Stimulated activated CD8-positive, alpha-beta memory T cell treated with anti-CD3 and anti-CD28 coated beads, Interleukin-7, amount 100 ng/mL, for 24 hours (primary cell): ENCODE measurements at regions not wholly inside any gene's neighbourhood (a gene's known extent, or its start where the extent isn't known, plus 50 kb on each side); places are given as distances from the start of the nearest gene placed in this dataset.

Experiments
- DNase-seq: peaks from one replicate; pipeline ENCODE4 v3.0.0-alpha.2; 2020; ENCODE audit warnings: low read depth

- DNase-seq: no peak
Observed at GRCh38 chr2:12795851-12796250, 79.1 kb downstream of the TRIB2 start.

DNA sequence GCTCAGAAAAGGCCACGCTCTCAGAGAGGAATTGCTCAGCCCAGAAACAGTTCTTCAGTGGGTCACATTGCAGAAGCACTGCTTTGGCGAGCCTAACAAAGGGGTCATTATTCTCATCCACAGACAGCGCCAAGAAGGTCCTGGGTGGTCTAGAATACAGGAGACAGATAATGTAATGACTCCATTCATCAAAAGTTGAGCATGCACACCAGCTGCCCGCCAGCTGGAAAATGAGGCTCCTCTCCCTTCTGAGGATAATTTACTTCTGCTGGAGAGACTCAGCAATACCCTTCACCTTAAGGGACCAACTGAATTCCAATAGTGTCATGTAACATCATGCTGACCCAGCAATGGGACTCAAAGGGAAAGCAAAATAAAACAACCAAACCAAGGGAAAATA lies 79.9 kb downstream of the TRIB2 start:
- DNase-seq: no peak

- no peak for DNase-seq
Observed at GRCh38 chr2:12797815-12798214, 81.1 kb downstream of the TRIB2 start.

DNA sequence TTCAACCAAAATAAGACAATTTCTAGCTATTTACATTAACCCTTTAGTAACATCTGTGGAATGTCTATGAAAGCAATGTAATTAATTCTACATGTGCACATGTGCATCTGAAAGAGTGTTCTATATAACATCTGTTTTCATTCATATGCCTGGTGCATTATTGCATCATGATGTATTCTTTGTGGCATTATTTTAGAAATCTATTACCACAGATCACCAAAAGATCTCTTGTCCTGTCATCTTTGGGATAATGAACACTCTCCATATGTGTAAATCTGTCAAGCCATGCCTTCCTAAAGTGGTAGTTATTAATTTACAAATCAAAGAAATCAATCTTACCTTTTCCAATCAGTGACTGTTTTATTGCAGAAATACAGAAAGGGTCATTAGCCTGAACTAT lies 86.9 kb downstream of the TRIB2 start:
- DNase-seq: no peak

DNA sequence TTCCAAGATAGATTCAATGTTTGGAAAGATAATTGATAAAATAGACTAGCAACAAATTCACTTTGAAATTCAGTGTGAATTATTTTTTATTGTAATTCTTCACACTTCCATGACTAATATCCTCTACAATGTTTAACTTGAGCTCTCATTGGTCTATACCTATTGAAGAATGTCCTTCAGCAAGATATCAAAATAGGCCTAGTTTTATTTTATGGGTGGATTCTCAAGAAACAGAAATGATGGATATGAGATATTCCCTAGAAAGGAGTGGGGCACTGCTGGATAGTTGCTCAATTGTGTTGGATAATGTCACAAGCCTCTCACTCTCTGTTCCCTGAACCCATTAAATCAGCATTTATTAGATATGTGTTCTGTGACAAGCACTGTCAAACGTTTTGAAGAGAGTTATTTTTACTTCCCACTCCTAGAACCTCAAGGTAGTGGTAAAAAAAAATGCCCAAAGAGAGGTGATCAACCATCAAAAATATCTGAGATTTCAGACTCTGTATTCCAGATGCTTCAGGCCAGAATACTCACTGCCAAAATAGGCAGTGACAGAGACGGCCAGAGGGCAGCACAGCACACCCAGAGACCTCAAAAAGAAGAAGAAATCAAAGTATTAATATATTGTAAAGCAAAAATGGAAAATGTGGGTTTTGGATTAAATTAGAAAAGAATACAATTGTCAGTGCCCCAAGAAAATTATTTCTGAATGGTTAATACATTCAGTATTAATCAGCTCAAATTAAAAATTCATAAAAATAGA lies 87.5 kb downstream of the TRIB2 start:
- no peak for DNase-seq

DNA sequence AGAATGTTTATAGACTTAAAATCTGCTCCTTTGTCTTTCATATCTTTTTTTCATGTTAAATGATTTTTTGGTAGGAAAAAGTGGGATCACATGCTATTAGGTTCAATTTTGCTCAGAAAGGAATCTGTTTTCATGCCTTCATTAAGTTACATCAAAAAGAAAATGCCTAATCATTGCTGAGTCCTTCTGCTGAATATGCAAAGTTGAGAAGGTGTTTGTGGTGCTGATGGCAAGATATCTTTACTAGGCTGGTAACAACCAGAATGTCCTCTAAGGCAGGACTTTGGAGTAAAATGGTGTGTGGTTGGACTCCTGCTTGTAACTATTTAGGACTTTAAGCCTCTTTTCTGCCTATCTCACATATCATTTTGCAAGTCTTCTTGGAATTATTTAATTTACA lies 88.3 kb downstream of the TRIB2 start:
- no peak for DNase-seq

GRCh38 chr2:12806549-12807242 lies 90.0 kb downstream of the TRIB2 start:
- DNase-seq: no peak

DNA sequence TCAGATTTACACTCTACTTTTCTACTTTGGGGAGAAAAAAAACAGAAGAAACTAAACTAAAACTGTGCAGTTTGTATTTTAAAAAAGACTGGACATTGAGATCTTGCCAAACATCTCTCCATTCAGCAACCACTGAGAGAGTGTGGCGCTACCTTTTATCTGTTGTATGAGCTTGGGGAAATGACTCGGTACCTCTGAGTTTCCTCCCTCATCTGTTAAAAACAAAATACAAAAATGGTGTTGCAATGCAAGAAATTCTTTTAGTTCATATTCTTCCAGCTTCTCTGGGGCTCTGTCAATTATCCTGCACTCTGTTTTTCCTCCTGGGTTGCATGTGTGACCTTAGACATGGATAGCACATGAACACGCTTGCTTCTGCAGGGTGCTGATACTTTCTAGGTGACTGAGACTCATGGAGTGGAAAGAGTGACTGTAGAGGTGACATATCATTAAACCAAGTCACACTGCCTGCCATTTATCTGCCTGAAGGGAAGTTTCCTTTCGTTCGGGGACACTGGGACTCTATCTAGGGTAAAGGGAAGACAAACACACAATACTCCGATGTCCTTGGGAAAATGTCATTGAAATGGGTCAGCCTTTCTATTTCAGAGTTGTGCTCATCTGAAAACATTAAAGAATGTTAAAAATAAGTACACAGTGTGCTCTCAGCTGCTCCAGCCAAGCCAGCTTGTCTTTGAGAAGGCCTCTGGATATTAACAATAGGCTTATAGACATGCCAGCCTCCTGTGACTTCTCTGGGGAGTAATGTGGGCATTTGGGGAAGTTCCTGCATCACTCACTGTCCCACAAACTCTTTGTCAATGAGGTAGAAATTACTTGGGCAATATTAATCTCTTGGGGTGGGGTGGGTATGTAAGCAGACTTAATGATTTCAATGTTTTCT lies 91.4 kb downstream of the TRIB2 start:
- no peak for DNase-seq

GRCh38 chr2:12809526-12809925 lies 92.8 kb downstream of the TRIB2 start:
- DNase-seq: no peak

DNA sequence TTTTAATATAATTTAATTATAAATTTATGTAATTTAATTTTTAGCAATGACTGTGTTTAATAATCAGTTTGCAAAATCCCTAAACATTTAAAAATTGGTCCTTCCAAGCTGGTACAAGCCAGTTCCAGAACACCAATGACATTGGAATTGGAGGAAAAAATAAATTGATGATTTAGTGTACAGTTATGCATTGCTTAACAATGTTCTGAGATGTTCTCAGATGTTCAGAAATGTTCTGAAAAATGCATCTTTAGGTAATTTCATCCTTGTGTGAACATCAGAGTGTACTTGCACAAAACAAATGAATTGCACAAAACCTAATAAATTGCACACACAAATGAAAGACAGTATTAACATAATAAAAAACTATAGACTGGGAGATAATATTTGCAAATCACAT lies 95.2 kb downstream of the TRIB2 start:
- no peak for DNase-seq

GRCh38 chr2:12813166-12813565 lies 96.4 kb downstream of the TRIB2 start:
- DNase-seq: no peak

DNA sequence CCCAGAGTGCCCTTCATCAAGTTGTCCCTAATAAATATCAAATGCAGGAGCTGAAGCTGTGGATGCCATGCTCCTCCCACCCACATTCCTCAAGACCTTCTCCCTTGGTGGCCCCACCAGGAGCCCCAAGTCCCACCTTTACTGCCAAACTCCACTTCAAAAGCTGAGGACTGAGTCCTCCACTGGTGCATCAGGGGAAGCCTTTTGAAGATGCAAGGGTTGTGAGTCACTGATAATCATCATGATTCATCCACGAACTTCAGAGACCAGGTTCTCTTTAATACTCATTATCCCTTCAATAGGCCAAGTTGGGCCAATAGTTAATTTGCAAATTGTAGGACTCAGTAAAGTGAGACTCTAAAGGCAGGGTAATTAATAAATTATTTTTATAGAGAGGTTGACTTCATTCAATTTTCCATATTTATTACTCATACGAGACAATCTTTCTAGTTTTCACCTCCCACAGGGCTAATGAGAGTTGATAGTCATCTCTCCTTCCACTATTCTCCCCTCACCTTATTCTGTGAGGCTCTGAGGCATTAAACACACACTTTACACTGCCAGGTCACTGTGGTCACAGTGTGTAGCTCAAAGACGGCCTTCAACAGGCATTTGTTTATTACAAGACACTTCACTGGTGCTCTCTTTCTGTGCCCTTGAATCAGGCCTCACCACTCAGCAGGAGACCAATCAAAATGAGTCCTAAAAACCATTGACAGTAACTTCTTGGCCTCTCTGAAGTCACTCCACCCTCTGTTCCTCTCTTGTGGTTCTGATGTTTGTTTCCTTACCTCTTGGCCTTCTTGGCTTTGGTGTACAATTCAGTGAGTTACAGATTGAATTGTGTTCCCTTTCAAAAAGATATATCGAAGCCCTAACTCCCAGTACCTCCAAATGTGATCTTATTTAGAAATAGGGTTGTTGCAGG lies 99.9 kb downstream of the TRIB2 start:
- DNase-seq: no peak

GRCh38 chr2:12817870-12818269 lies 101.1 kb downstream of the TRIB2 start:
- no peak for DNase-seq

DNA sequence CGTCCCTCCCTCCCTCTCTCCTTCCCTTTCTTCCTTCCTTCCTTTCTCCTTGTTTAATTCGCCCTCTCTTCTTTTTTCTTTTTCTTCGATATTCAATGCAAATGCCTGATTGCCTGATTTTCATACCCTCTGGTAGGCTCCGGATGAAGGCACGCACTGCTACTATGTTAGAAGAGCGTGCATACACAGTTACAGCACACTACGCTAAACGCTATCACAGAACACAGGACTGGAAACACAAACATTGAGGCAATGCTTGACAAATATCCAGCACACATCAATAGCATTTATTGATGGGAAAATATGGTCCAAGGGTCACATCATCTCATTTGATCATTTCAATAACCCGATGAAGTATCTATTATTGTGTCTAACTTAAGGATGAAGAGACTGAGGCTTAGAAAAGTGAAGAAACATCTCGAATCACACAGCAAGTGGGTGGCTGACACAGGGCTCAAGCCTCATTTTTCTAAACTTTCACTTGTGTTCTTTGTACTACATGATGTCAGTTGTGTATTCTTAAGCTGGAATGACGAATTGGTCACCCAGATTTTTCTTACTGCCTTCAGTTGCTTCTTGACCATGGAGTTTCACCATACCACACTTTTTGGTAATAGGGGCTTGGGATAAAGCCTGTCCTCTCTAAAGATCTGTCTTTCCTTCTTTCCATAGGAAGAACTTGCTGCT lies 101.8 kb downstream of the TRIB2 start:
- DNase-seq: no peak

DNA sequence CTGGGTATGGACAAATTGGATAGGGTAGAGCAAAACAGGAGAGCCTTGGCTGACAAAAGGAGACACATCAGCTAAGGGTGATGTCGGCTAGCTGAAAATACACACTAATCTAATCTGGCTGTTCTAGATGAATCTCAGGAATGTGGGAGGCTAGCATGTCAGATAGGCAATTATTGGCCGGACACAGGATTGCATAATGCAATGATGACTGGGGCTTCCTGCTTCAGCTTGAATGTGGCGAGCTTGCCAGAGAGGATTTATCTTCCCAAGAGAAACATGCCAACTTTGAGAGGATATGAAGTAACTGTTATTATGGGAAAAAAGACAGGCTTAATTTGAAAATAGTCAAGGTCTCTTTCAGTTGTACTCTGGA lies 102.4 kb downstream of the TRIB2 start:
- DNase-seq: no peak

DNA sequence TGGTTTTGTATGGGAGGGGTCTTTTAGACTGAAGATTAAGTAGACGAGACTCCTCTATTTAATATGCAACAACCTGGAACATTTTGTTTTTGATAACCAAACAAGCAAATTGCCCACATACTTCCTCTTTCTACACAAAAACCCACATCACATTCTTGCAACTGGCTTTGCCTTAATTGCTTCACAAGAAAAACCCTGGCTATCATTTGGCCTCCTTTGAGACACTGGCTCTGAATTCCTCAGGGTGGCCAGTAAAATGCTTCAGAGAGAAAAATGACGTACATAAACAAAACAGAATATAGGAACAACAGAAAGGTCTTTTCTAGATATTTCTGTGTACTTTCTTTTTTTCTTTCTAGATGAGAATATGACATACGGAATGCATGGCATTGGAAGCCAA lies 103.0 kb downstream of the TRIB2 start:
- DNase-seq: no peak

GRCh38 chr2:12821656-12822055 lies 104.9 kb downstream of the TRIB2 start:
- no peak for DNase-seq

DNA sequence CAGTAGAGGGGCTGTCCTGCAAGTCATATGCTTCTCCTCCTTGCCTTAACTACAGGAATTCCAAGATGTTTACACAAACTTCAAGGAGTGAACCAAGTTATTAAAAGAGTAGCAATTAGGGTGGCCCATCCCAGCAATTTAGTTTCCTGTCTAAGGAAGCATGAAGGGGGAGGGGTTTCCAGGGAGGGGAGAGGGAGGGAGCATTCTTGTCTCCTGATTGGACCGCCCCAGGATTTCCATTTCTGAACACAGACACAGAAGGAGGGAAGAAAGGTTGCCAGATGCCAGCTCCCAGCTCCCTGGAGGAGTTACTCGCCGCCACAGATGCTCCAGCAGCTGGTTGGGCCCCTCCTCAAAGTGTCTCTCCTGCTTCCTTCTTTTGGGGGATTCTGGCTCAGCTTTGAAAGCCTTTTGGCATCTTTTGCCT lies 107.6 kb downstream of the TRIB2 start:
- no peak for DNase-seq

DNA sequence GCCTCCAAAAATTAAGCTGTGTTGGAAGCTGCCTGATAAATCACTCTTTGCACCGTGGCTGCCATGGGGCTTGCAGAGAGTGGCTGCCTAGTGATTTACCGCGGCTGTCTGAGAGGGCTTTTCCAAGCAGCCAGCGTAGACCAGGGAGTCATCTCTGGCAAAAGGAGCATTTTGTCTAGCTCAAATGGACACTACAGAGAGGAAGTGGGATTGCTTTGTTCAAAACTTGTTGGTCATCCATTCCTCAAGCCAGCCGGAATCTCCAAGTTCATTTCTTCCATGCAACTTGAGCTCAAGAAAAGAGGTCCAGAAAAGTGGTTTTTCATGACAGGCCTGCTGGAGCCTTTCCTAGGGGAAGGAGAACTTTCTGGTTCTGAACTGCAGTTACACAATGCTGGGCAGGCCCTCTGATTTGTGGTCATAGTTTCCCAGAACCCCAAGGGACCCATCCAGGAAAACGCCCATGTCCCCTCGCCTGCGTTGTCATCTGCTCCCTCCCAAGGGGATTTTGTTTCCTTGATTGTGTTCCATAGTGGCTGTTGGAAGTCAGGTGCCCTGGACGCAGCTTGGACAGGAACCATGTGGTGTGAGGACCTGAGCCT lies 108.1 kb downstream of the TRIB2 start:
- no peak for DNase-seq

GRCh38 chr2:12826781-12827180 lies 110.0 kb downstream of the TRIB2 start:
- DNase-seq: no peak

DNA sequence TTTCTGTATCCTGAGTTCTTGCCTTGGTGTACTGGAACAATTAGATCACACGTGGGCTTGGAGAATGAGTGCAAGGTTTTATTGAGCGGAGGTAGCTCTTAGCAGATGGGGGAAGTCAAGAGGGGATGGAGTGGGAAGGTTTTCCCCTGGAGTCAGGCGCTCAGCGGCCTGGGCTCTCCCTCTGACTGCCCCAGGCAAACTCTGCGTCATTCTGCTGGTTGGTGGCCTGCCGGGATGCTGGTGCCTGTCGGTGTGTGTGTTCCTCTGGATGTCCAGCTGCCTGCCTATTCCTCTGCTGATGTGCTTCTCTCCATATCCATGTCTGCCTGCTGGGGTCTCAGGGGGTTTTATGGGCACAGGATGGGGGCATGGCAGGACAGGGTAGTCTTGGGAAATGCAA lies 111.0 kb downstream of the TRIB2 start:
- no peak for DNase-seq
